Caki2 (cell line): ENCODE measurements at regions not wholly inside any gene's neighbourhood (a gene's known extent, or its start where the extent isn't known, plus 50 kb on each side); places are given as distances from the start of the nearest gene placed in this dataset.

Experiments
- DNase-seq: peaks from one replicate; pipeline ENCODE4 v3.0.0-alpha.2; 2015; ENCODE audit warnings: low read depth
- in situ Hi-C: cut with HindIII; loops from 2 replicates; pipeline ENCODE4 v1.10.0; 2016; ENCODE audit warnings: low sequenced_read_pairs, low pct_unique_long_range_greater_than_20kb, mixed read lengths

DNA sequence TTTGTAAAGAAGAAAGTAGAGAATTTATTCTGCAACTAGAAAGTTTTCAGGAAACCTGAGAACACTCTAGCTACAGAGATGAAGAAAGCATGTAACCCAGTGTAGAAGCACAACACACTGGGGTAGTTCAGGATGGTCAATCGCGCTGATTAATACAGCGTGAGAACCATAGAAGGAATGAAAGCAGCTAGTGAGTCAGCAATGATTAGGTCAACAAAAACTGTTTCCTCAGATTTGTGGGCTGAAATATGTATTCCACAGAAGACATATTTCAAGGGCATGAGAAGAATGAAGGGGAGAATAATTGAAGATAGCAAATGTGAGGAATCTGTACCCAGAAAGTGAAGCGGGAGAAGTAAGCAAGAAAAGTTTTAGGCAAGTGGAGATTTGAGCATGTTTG, 97.8 kb upstream of the ADGRL2 start:
- in situ Hi-C loops, result no loop called here
- DNase-seq, result peak; percentile 6

GRCh38 chr1:81702079-81702715, 98.5 kb upstream of the ADGRL2 start:
- in situ Hi-C loops, result no loop called here

GRCh38 chr1:81700728-81701470, 99.8 kb upstream of the ADGRL2 start:
- no peak for DNase-seq
- in situ Hi-C loops, result no loop called here

More at GRCh38 chr1:81702079-81702715, 98.5 kb upstream of the ADGRL2 start:
- no peak for DNase-seq

- in situ Hi-C loops, result no loop called here
- DNase-seq, result no peak
These were observed 101.5 kb upstream of the ADGRL2 start for GRCh38 chr1:81699234-81699633.

- in situ Hi-C loops, result no loop called here
- DNase-seq, result peak; percentile 12
These were observed 105.0 kb upstream of the ADGRL2 start for GRCh38 chr1:81695741-81696140.

DNA sequence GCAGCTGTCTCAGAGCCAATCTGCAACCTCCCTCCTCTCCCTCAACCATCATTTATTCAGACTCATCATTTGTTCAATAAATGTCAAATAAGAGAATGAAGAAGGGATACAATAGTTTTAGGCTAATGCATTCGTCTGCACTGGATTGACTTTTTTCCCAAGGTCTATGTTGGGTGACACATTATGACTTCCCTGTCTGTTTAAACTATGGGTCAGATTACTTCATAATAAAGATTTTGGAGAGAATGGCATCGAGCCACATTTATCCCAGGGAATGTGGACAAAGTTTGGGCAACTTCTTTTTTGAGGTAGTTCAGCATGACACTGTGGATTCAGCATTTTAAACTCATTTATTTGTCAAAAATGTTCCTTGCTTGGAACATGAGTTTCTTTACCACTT, 107.4 kb upstream of the ADGRL2 start:
- no peak for DNase-seq
- in situ Hi-C loops, result no loop called here

DNA sequence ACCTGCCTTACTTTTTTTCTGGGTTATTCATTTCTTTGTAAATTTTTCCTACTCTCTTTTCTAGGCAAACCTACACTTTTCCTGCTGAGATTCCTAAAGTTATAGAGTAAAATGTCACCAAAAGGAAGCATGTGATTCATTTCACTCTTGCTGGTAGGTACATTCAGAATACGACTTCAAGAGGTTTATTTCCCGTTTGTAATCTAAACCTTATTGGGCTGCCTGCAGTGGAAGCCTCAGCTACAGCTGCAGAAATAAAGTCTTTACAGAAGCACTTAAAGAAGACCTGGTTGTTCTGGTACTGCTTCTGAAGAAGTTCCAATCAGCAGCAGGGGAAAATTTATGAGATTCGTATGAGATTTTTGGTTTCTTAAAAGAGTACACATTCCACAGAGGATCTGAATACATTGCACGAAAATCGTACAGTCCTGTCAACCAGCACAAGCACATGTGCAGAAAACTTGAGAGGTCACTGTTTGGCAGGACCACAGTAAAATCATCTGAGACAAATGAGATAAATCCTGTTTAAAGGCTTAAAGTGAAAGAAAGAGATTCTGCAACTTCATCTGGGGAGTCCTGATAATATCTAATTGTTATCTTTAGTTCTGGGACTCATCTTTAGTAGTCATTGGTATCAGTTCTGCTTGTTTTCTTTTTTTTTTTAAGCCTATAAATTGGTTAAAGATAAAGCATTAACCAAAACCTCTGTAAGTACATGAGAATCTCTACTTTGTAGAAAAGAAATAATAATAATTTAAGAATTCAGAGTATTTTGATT, 109.9 kb upstream of the ADGRL2 start:
- in situ Hi-C loops, result no loop called here
- no peak for DNase-seq

GRCh38 chr1:81689531-81689941, 111.2 kb upstream of the ADGRL2 start:
- DNase-seq, result no peak
- in situ Hi-C loops, result no loop called here

- DNase-seq, result peak; percentile 4
- in situ Hi-C loops, result no loop called here
These were observed 118.2 kb upstream of the ADGRL2 start for GRCh38 chr1:81682490-81682889.

GRCh38 chr1:81681601-81682266, 119.0 kb upstream of the ADGRL2 start:
- in situ Hi-C loops, result no loop called here
- DNase-seq, result peak; percentile 30

DNA sequence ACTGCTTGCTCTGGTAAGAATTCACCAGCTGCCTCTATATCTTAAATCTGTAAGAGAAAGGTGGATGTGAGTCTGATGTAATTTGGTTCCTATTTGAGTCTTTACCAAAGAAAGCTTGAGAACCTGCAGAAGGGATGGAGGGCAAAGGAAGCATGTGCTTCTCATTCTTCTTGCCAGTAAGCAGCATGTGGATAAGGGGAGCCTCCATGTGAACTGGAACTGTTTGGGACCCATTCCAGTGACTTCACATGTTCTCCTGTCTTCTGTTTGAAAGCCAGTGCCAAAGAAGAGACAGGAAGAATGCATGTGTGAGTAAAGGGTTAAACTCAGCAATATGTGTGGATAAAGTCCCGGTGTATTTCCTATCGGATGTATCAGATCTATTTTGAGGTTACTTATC, 119.6 kb upstream of the ADGRL2 start:
- in situ Hi-C loops, result no loop called here

GRCh38 chr1:81679942-81680341, 120.8 kb upstream of the ADGRL2 start:
- DNase-seq, result no peak

More for the DNA sequence above, 119.6 kb upstream of the ADGRL2 start:
- no peak for DNase-seq

GRCh38 chr1:81678779-81679178, 122.0 kb upstream of the ADGRL2 start:
- in situ Hi-C loops, result no loop called here
- DNase-seq, result no peak

More at GRCh38 chr1:81679942-81680341, 120.8 kb upstream of the ADGRL2 start:
- in situ Hi-C loops, result no loop called here

GRCh38 chr1:81672766-81673165, 128.0 kb upstream of the ADGRL2 start:
- in situ Hi-C loops, result no loop called here
- no peak for DNase-seq

DNA sequence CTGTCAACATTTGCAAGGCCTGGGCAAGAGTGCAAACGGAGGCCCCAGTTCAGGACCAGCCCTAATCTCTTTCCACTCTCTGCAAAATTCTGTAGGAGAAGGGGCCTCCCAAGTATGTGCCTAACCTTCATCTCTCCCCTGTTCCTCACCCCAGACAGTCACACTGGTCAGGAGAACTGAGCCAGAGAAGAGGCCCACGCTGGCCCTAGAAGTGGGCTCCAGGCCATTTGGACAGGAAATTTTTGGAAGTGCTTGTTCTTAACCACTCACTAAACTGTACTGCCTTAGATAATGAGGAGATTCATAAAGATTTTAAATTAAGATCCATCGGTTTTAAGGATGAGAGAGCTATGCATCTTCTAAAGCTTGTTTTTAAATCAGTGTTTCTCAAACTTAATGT, 129.7 kb upstream of the ADGRL2 start:
- DNase-seq, result no peak
- in situ Hi-C loops, result no loop called here

- peak; percentile 59 for DNase-seq
- in situ Hi-C loops, result no loop called here
These were observed 130.4 kb upstream of the ADGRL2 start for GRCh38 chr1:81670286-81670685.

GRCh38 chr1:81666586-81666985, 134.1 kb upstream of the ADGRL2 start:
- DNase-seq, result no peak
- in situ Hi-C loops, result no loop called here

DNA sequence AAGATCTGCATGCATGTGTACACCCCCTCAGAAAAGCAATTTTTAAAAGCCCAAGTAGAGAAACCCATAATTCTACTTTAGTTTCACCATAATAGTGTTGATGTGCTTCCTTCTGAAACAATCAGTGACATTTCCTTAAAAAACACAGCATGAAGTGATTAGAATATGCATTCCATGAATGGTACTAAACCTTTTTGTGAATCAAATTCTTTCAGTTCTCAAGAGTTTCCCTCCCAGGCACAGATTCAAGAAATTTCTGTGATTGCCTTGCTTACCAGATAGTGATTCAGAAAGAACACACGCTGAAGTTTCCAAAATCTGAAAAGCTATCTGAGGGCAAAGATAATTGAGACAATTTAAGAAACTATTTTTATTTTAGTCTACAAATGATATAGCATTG, 136.4 kb upstream of the ADGRL2 start:
- no peak for DNase-seq

More for the DNA sequence above, 136.4 kb upstream of the ADGRL2 start:
- in situ Hi-C loops, result no loop called here
